Rectal smooth muscle tissue (tissue), 1 donor: ENCODE measurements at regions not wholly inside any gene's neighbourhood (a gene's known extent, or its start where the extent isn't known, plus 50 kb on each side); places are given as distances from the start of the nearest gene placed in this dataset.

Experiments used
- H3K27ac ChIP-seq: one replicate; pipeline ENCODE4 v1.7.0; 2013; ENCODE audit warnings: low read depth, low read length, inconsistent platforms
- H3K27me3 ChIP-seq: one replicate; pipeline ENCODE4 v1.7.0; 2013; ENCODE audit warnings: low read length; ENCODE audit not compliant: control insufficient read depth, insufficient read depth
- H3K36me3 ChIP-seq: one replicate; pipeline ENCODE4 v1.7.0; 2013; ENCODE audit warnings: low read length; ENCODE audit not compliant: control insufficient read depth, insufficient read depth
- H3K4me1 ChIP-seq: one replicate; pipeline ENCODE4 v1.7.0; 2013; ENCODE audit warnings: low read length; ENCODE audit not compliant: control insufficient read depth, insufficient read depth
- H3K4me3 ChIP-seq: one replicate; pipeline ENCODE4 v1.7.0; 2013; ENCODE audit warnings: low read length
- H3K9ac ChIP-seq: one replicate; pipeline ENCODE4 v1.7.0; 2013; ENCODE audit warnings: low read length

GRCh38 chr12:115096588-115097397 is 412.8 kb upstream of the TBX3 start:
- no peak overlapping the region for H3K4me3 ChIP-seq
- no peaks in the 10 kb centered on the region for H3K27me3 ChIP-seq
- no peak overlapping the region for H3K27ac ChIP-seq
- H3K9ac ChIP-seq: no peak overlapping the region
- no peaks in the 10 kb centered on the region for H3K4me1 ChIP-seq
- no peaks in the 10 kb centered on the region for H3K36me3 ChIP-seq

GRCh38 chr12:115095073-115095748 is 411.2 kb upstream of the TBX3 start:
- Histone ChIP-seq H3K27me3 (no peaks in the 10 kb centered on the region), H3K27ac (no peak overlapping the region), H3K36me3 (no peaks in the 10 kb centered on the region), H3K4me1 (no peaks in the 10 kb centered on the region), H3K4me3 (no peak overlapping the region), H3K9ac (no peak overlapping the region)

- Histone ChIP-seq H3K4me1 (no peaks in the 10 kb centered on the region), H3K36me3 (no peaks in the 10 kb centered on the region), H3K27ac (no peak overlapping the region), H3K4me3 (no peak overlapping the region), H3K9ac (no peak overlapping the region), H3K27me3 (no peaks in the 10 kb centered on the region)
These were observed 410.3 kb upstream of the TBX3 start for GRCh38 chr12:115094163-115094816.

GRCh38 chr12:115093261-115093660 is 409.3 kb upstream of the TBX3 start:
- no peak overlapping the region for H3K9ac ChIP-seq
- no peaks in the 10 kb centered on the region for H3K4me1 ChIP-seq
- H3K4me3 ChIP-seq: no peak overlapping the region
- H3K27ac ChIP-seq: no peak overlapping the region
- H3K27me3 ChIP-seq: no peaks in the 10 kb centered on the region
- H3K36me3 ChIP-seq: no peaks in the 10 kb centered on the region

- no peak overlapping the region for H3K27ac ChIP-seq
- H3K9ac ChIP-seq: no peak overlapping the region
- H3K36me3 ChIP-seq: no peaks in the 10 kb centered on the region
- H3K4me1 ChIP-seq: no peaks in the 10 kb centered on the region
- no peak overlapping the region for H3K4me3 ChIP-seq
- no peaks in the 10 kb centered on the region for H3K27me3 ChIP-seq
These were observed 406.8 kb upstream of the TBX3 start for GRCh38 chr12:115090783-115091182.

GRCh38 chr12:115088995-115089841 is 405.2 kb upstream of the TBX3 start:
- Histone ChIP-seq H3K36me3 (no peaks in the 10 kb centered on the region), H3K27ac (no peak overlapping the region), H3K9ac (no peak overlapping the region), H3K27me3 (no peaks in the 10 kb centered on the region), H3K4me1 (no peaks in the 10 kb centered on the region), H3K4me3 (no peak overlapping the region)

- Histone ChIP-seq H3K27ac (no peak overlapping the region), H3K4me3 (no peak overlapping the region), H3K36me3 (no peaks in the 10 kb centered on the region), H3K4me1 (no peaks in the 10 kb centered on the region), H3K9ac (no peak overlapping the region), H3K27me3 (no peaks in the 10 kb centered on the region)
These were observed 404.5 kb upstream of the TBX3 start for GRCh38 chr12:115088328-115088994.

- H3K4me1 ChIP-seq: no peaks in the 10 kb centered on the region
- H3K9ac ChIP-seq: no peak overlapping the region
- H3K36me3 ChIP-seq: no peaks in the 10 kb centered on the region
- no peak overlapping the region for H3K4me3 ChIP-seq
- no peak overlapping the region for H3K27ac ChIP-seq
- no peaks in the 10 kb centered on the region for H3K27me3 ChIP-seq
These were observed 401.6 kb upstream of the TBX3 start for GRCh38 chr12:115085594-115085993.

GRCh38 chr12:115079760-115080159 is 395.8 kb upstream of the TBX3 start:
- Histone ChIP-seq H3K4me1 (no peaks in the 10 kb centered on the region), H3K27me3 (no peaks in the 10 kb centered on the region), H3K27ac (no peak overlapping the region), H3K9ac (no peak overlapping the region), H3K36me3 (no peaks in the 10 kb centered on the region), H3K4me3 (no peak overlapping the region)

- no peak overlapping the region for H3K4me3 ChIP-seq
These were observed 395.0 kb upstream of the TBX3 start for GRCh38 chr12:115078990-115079389.

GRCh38 chr12:115078334-115078733 is 394.4 kb upstream of the TBX3 start:
- no peak overlapping the region for H3K4me3 ChIP-seq
- H3K36me3 ChIP-seq: no peaks in the 10 kb centered on the region
- no peak overlapping the region for H3K27ac ChIP-seq
- no peaks in the 10 kb centered on the region for H3K27me3 ChIP-seq
- no peak overlapping the region for H3K9ac ChIP-seq
- H3K4me1 ChIP-seq: no peaks in the 10 kb centered on the region

More at GRCh38 chr12:115078990-115079389, 395.0 kb upstream of the TBX3 start:
- H3K9ac ChIP-seq: no peak overlapping the region
- H3K36me3 ChIP-seq: no peaks in the 10 kb centered on the region
- no peaks in the 10 kb centered on the region for H3K4me1 ChIP-seq
- no peak overlapping the region for H3K27ac ChIP-seq
- no peaks in the 10 kb centered on the region for H3K27me3 ChIP-seq
